ENCODE measurements at regions not wholly inside any gene's neighbourhood (a gene's known extent, or its start where the extent isn't known, plus 50 kb on each side); places are given as distances from the start of the nearest gene placed in this dataset.
A peak's percentile ranks its signal among the peaks of the same experiment; 100 is the strongest.

DNA sequence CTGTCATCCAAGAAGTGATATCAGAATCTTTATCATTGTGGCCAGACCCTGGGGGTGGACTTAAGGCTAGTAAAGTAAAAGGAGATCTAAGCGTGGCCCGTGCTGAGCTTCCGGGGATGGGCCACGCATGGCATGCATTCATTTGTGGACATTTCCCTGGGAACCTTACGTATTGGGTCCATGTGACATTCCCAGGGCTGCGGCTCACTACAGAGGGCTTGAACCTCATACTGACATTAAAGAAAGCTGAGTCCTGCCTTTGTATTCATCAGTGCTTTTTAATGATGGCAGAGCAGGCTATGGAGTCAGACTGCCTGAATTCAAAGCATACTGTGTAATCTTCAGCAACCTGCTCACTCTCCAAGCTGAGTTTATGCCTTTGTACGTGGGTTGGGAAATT is 152.2 kb upstream of the AFDN start:
- DNase-seq (ENCODE audit: low spot score): no peak
- Mint-ChIP-seq H3K4me1 (ENCODE audit: unreplicated experiment) (peaks cover 51% of the 10 kb centered on the region), H3K27ac (ENCODE audit: unreplicated experiment) (peak overlapping the region; percentile 87), H3K9me3 (ENCODE audit: unreplicated experiment) (no peaks in the 10 kb centered on the region), H3K27me3 (ENCODE audit: unreplicated experiment) (peaks cover 8% of the 10 kb centered on the region), H3K36me3 (ENCODE audit: low read depth, unreplicated experiment) (no peaks in the 10 kb centered on the region), H3K4me3 (ENCODE audit: unreplicated experiment) (no peak overlapping the region)
- TF ChIP-seq, protein P1, sequence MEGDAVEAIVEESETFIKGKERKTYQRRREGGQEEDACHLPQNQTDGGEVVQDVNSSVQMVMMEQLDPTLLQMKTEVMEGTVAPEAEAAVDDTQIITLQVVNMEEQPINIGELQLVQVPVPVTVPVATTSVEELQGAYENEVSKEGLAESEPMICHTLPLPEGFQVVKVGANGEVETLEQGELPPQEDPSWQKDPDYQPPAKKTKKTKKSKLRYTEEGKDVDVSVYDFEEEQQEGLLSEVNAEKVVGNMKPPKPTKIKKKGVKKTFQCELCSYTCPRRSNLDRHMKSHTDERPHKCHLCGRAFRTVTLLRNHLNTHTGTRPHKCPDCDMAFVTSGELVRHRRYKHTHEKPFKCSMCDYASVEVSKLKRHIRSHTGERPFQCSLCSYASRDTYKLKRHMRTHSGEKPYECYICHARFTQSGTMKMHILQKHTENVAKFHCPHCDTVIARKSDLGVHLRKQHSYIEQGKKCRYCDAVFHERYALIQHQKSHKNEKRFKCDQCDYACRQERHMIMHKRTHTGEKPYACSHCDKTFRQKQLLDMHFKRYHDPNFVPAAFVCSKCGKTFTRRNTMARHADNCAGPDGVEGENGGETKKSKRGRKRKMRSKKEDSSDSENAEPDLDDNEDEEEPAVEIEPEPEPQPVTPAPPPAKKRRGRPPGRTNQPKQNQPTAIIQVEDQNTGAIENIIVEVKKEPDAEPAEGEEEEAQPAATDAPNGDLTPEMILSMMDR (IDR thresholded peaks at IDR 0.05; ENCODE audit: unreplicated experiment): no peak

DNA sequence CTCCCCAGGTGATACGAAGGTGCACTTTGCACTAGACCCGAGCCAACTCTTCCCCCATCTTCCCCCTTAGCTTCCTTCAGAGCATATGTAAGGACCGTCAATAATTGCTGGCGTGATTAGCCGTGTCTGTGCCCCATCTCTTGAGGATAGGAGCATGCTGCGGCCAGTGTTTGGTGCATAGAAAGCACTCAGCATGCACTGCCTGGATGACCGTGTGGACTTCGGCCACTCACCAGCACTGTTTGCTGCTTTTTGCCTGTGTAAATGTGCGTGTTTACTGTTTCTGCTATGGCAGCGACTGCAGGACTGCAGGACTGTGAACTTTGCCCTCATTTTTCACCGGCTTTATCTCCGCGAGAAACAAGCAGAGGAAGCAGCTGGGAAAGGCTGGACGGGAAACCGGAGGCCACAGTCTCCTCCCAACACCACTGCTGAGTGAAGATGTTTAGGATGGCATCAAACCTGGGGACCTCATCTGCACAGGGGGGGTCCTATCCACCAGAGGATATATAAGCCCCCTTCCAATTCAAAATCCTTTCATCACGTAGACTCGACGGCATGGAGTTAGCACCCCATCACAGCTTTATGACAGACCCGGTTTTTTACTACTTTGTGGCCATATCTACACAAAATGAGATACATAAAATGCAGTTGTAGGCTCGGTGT is 150.6 kb upstream of the AFDN start:
- Mint-ChIP-seq H3K27ac (ENCODE audit: unreplicated experiment) (peak overlapping the region; percentile 100), H3K4me1 (ENCODE audit: unreplicated experiment) (peaks cover 61% of the 10 kb centered on the region), H3K4me3 (ENCODE audit: unreplicated experiment) (peak overlapping the region; percentile 42), H3K9me3 (ENCODE audit: unreplicated experiment) (no peaks in the 10 kb centered on the region), H3K36me3 (ENCODE audit: low read depth, unreplicated experiment) (no peaks in the 10 kb centered on the region), H3K27me3 (ENCODE audit: unreplicated experiment) (peaks cover 10% of the 10 kb centered on the region)
- peak; percentile 75 for DNase-seq (ENCODE audit: low spot score)
- TF ChIP-seq, protein P1 (IDR thresholded peaks at IDR 0.05; ENCODE audit: unreplicated experiment): no peak

DNA sequence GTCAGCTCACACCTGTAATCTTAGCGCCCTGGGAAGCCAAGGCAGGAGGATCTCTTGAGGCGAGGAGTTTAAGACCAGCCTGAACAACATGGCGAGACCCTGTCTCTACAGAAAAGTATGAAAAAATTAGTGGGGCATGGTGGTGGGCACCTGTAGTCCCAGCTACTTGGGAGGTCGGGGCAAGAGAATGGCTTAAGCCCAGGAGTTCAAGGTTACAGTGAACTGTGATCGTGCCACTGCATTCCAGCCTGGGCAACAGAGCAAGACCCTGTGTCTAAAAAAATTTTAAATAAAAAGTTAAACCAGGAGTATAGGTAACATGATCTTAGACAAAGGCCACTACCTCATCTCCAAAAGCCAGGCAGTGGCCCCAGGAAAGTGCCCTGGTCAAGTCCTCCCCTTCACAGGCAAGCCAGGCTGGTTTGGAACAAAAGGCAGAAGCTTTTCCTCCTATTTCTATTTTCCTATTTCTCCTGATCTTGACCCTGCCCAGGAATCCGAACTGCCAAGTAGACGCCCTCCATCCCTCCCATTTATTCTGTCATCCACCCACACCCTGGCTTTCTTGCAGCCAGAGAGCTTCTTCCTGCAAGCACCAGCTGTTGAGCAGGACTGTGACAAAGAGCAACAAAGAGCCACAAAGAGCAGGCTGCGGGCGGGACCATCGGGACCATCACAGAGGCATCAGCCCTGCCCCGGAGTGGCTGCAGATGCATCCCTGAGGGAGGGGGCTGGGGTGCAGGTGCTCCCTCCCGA is 149.9 kb upstream of the AFDN start:
- no peak for DNase-seq (ENCODE audit: low spot score)
- no peaks in the 10 kb centered on the region for H3K9me3 Mint-ChIP-seq (ENCODE audit: unreplicated experiment)
- H3K4me3 Mint-ChIP-seq (ENCODE audit: unreplicated experiment): peak overlapping the region; percentile 60
- TF ChIP-seq, protein P1 (IDR thresholded peaks at IDR 0.05; ENCODE audit: unreplicated experiment): no peak
- peaks cover 8% of the 10 kb centered on the region for H3K27me3 Mint-ChIP-seq (ENCODE audit: unreplicated experiment)
- peaks cover 68% of the 10 kb centered on the region for H3K4me1 Mint-ChIP-seq (ENCODE audit: unreplicated experiment)
- H3K27ac Mint-ChIP-seq (ENCODE audit: unreplicated experiment): peak overlapping the region; percentile 100
- no peaks in the 10 kb centered on the region for H3K36me3 Mint-ChIP-seq (ENCODE audit: low read depth, unreplicated experiment)

DNA sequence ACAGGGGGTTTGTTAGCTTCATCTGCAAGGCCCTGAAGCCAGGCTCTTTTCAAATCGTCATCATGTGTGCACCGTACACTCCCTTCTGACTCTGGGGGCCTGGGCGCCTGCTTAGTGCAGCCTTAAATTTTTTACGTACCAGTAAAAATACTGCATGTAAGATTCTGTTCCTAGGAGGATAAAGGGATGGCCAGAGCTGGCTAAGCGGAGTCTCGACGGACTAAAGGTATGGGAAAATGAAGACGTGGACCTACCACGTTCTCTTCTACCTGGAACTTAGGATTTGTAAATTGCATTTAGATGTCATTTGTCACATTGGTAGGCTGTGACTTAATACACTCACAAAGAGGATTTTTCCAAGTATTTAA is 149.3 kb upstream of the AFDN start:
- DNase-seq (ENCODE audit: low spot score): no peak
- Mint-ChIP-seq H3K9me3 (ENCODE audit: unreplicated experiment) (no peaks in the 10 kb centered on the region), H3K4me3 (ENCODE audit: unreplicated experiment) (no peak overlapping the region), H3K27me3 (ENCODE audit: unreplicated experiment) (peaks cover 5% of the 10 kb centered on the region), H3K27ac (ENCODE audit: unreplicated experiment) (peak overlapping the region; percentile 100), H3K4me1 (ENCODE audit: unreplicated experiment) (peaks cover 73% of the 10 kb centered on the region), H3K36me3 (ENCODE audit: low read depth, unreplicated experiment) (no peaks in the 10 kb centered on the region)
- TF ChIP-seq, protein P1 (IDR thresholded peaks at IDR 0.05; ENCODE audit: unreplicated experiment): no peak

Measured in endothelial cell (in vitro differentiated cells).